HUES6 (cell line): ENCODE measurements at regions not wholly inside any gene's neighbourhood (a gene's known extent, or its start where the extent isn't known, plus 50 kb on each side); places are given as distances from the start of the nearest gene placed in this dataset.

Experiments
- H3K27ac ChIP-seq: 2 replicates; pipeline ENCODE4 v1.7.0; 2013; ENCODE audit warnings: low read depth, mild to moderate bottlenecking, low read length, inconsistent platforms
- H3K27me3 ChIP-seq: 2 replicates; pipeline ENCODE4 v1.6.1; 2013; ENCODE audit warnings: low read length; ENCODE audit not compliant: control insufficient read depth, insufficient read depth
- H3K36me3 ChIP-seq: 2 replicates; pipeline ENCODE4 v1.6.1; 2013; ENCODE audit warnings: low read length; ENCODE audit not compliant: control insufficient read depth, insufficient read depth
- H3K4me1 ChIP-seq: 2 replicates; pipeline ENCODE4 v1.6.1; 2013; ENCODE audit warnings: low read length; ENCODE audit not compliant: control insufficient read depth, insufficient read depth
- H3K4me3 ChIP-seq: 2 replicates; pipeline ENCODE4 v1.5.1; 2013; ENCODE audit warnings: low read depth, low read length
- H3K9ac ChIP-seq: one replicate; pipeline ENCODE4 v1.6.1; 2013; ENCODE audit warnings: mild to moderate bottlenecking, low read length
- H3K9me3 ChIP-seq: 2 replicates; pipeline ENCODE4 v1.6.1; 2013; ENCODE audit warnings: low read depth, low read length; ENCODE audit not compliant: control insufficient read depth, insufficient read depth

GRCh38 chr16:65767125-65767524 is 599.4 kb upstream of the CDH5 start:
- no peak overlapping the region for H3K9ac ChIP-seq
- H3K4me1 ChIP-seq, result peaks cover 17% of the 10 kb centered on the region
- H3K9me3 ChIP-seq, result peaks cover 43% of the 10 kb centered on the region
- H3K27ac ChIP-seq, result no peak overlapping the region
- peaks cover 12% of the 10 kb centered on the region for H3K36me3 ChIP-seq
- H3K27me3 ChIP-seq, result no peaks in the 10 kb centered on the region
- H3K4me3 ChIP-seq, result no peak overlapping the region

- no peak overlapping the region for H3K27ac ChIP-seq
- H3K4me3 ChIP-seq, result no peak overlapping the region
- H3K27me3 ChIP-seq, result no peaks in the 10 kb centered on the region
- H3K9me3 ChIP-seq, result peaks cover 11% of the 10 kb centered on the region
- H3K4me1 ChIP-seq, result peaks cover 24% of the 10 kb centered on the region
- H3K9ac ChIP-seq, result no peak overlapping the region
- no peaks in the 10 kb centered on the region for H3K36me3 ChIP-seq
These were observed 602.7 kb upstream of the CDH5 start for GRCh38 chr16:65763640-65764305.

GRCh38 chr16:65760874-65761273 is 605.6 kb upstream of the CDH5 start:
- Histone ChIP-seq H3K36me3 (no peaks in the 10 kb centered on the region), H3K27me3 (no peaks in the 10 kb centered on the region), H3K4me1 (peaks cover 14% of the 10 kb centered on the region; the same call in 1 of the 2 replicates), H3K9me3 (no peaks in the 10 kb centered on the region), H3K9ac (no peak overlapping the region), H3K27ac (no peak overlapping the region), H3K4me3 (no peak overlapping the region)

- H3K27me3 ChIP-seq, result no peaks in the 10 kb centered on the region
- H3K9me3 ChIP-seq, result no peaks in the 10 kb centered on the region
- no peak overlapping the region for H3K27ac ChIP-seq
- H3K36me3 ChIP-seq, result no peaks in the 10 kb centered on the region
- peaks cover 14% of the 10 kb centered on the region; the same call in 1 of the 2 replicates for H3K4me1 ChIP-seq
- H3K9ac ChIP-seq, result no peak overlapping the region
- H3K4me3 ChIP-seq, result no peak overlapping the region
These were observed 607.9 kb upstream of the CDH5 start for GRCh38 chr16:65758620-65759019.

GRCh38 chr16:65757064-65757463 is 609.4 kb upstream of the CDH5 start:
- H3K27me3 ChIP-seq, result no peaks in the 10 kb centered on the region
- no peaks in the 10 kb centered on the region for H3K36me3 ChIP-seq
- no peak overlapping the region for H3K4me3 ChIP-seq

GRCh38 chr16:65756163-65756562 is 610.3 kb upstream of the CDH5 start:
- H3K4me1 ChIP-seq, result peaks cover 14% of the 10 kb centered on the region
- no peaks in the 10 kb centered on the region for H3K9me3 ChIP-seq
- no peak overlapping the region for H3K9ac ChIP-seq
- no peak overlapping the region for H3K27ac ChIP-seq
- H3K36me3 ChIP-seq, result no peaks in the 10 kb centered on the region
- H3K27me3 ChIP-seq, result no peaks in the 10 kb centered on the region
- H3K4me3 ChIP-seq, result no peak overlapping the region

More at GRCh38 chr16:65757064-65757463, 609.4 kb upstream of the CDH5 start:
- H3K27ac ChIP-seq, result no peak overlapping the region
- no peak overlapping the region for H3K9ac ChIP-seq
- peaks cover 14% of the 10 kb centered on the region; the same call in 1 of the 2 replicates for H3K4me1 ChIP-seq
- H3K9me3 ChIP-seq, result no peaks in the 10 kb centered on the region

- Histone ChIP-seq H3K9me3 (no peaks in the 10 kb centered on the region), H3K27ac (no peak overlapping the region), H3K4me1 (peaks cover 4% of the 10 kb centered on the region; the same call in 1 of the 2 replicates), H3K4me3 (no peak overlapping the region), H3K27me3 (no peaks in the 10 kb centered on the region), H3K36me3 (no peaks in the 10 kb centered on the region), H3K9ac (no peak overlapping the region)
These were observed 611.4 kb upstream of the CDH5 start for GRCh38 chr16:65754820-65755691.

- Histone ChIP-seq H3K4me3 (no peak overlapping the region), H3K9ac (no peak overlapping the region), H3K27me3 (no peaks in the 10 kb centered on the region), H3K4me1 (peaks cover 12% of the 10 kb centered on the region; the same call in 1 of the 2 replicates), H3K27ac (no peak overlapping the region), H3K36me3 (no peaks in the 10 kb centered on the region), H3K9me3 (no peaks in the 10 kb centered on the region)
These were observed 614.0 kb upstream of the CDH5 start for GRCh38 chr16:65752522-65752844.

GRCh38 chr16:65751622-65752521 is 614.6 kb upstream of the CDH5 start:
- peaks cover 12% of the 10 kb centered on the region; the same call in 1 of the 2 replicates for H3K4me1 ChIP-seq
- H3K27ac ChIP-seq, result no peak overlapping the region
- no peaks in the 10 kb centered on the region for H3K36me3 ChIP-seq
- no peaks in the 10 kb centered on the region for H3K9me3 ChIP-seq
- no peaks in the 10 kb centered on the region for H3K27me3 ChIP-seq
- no peak overlapping the region for H3K4me3 ChIP-seq
- no peak overlapping the region for H3K9ac ChIP-seq

GRCh38 chr16:65749506-65749905 is 617.0 kb upstream of the CDH5 start:
- no peak overlapping the region for H3K9ac ChIP-seq
- no peaks in the 10 kb centered on the region for H3K36me3 ChIP-seq
- no peak overlapping the region for H3K27ac ChIP-seq
- no peak overlapping the region for H3K4me3 ChIP-seq
- H3K4me1 ChIP-seq, result peaks cover 12% of the 10 kb centered on the region; the same call in 1 of the 2 replicates
- H3K27me3 ChIP-seq, result no peaks in the 10 kb centered on the region
- H3K9me3 ChIP-seq, result no peaks in the 10 kb centered on the region
